NOMO-1 treated with DMSO at 0.1 percent for 48 hours (cell line): ENCODE measurements at regions not wholly inside any gene's neighbourhood (a gene's known extent, or its start where the extent isn't known, plus 50 kb on each side); places are given as distances from the start of the nearest gene placed in this dataset.
"Not testable (repeated sequence)": the region's sequence is repeated elsewhere in the genome, so short reads cannot be mapped to it uniquely, and the experiment has no call there.

ENCODE experiments used
- DNase-seq: peaks from one replicate; lab custom pipeline; 2025; ENCODE audit not compliant: unreplicated experiment; lab: John Stamatoyannopoulos, UW

GRCh38 chr13:53266757-53267156 lies 238.1 kb downstream of the OLFM4 start:
- no peak for DNase-seq

DNA sequence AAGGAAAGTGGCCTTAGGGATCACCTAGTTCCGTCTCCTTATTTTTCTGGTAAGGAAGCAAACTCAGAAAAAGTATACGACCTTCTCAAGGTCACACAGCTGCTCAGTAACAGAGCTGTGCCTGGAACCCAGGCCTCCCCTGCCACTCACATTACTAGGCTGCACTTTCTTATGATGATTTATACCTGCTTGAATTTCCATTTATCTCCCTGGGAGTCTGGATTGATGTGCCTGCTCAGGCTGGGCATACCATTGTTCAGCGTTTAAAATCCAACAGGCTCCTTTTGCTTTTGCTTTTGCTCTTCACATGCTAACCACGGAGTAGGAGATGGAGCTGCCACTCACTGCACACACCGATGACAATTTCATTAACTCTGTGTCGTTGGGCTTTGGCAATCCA lies 241.0 kb downstream of the OLFM4 start:
- no peak for DNase-seq

DNA sequence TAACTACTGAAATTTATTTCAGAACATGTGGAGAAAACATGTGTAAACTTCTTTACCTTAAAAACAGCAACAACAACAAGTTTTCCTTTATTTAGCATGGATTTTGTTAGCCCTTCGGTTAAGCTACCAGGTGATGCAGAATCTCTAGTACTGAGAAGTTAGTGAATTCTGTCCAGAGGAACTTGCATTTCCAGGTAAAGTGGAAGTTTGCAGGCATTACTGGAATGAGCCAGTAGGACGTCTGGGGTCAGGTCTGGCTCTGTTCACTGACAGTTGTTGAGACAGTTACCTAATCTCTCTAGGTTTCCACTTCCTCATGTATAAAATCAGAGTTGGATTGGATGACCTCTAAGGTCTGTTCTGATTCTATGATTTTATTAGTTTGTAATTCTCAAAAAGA lies 244.3 kb downstream of the OLFM4 start:
- no peak for DNase-seq

DNA sequence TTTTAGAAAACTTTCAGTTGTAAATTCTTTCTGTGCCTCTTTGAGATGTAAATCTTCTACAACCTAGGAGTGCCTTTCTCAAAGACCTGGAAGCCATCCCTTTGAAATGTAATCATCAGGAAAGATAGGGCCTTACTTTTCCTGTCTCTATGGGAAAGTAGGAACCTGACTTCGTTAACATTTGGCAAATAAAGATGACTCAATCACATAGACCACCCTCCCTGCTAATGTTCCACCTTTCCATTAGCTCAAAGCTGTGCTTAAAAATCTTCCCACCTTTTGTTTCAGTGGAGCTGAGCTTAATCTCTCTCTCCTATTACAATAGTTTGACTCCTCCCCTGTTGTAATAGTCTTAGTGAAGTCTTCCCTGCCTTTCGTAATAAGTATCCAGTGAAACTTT lies 247.7 kb downstream of the OLFM4 start:
- no peak for DNase-seq

- DNase-seq, result no peak
Observed at GRCh38 chr13:53281677-53282076, 253.1 kb downstream of the OLFM4 start.

- no peak for DNase-seq
Observed at GRCh38 chr13:53285896-53286430, 257.4 kb downstream of the OLFM4 start.

DNA sequence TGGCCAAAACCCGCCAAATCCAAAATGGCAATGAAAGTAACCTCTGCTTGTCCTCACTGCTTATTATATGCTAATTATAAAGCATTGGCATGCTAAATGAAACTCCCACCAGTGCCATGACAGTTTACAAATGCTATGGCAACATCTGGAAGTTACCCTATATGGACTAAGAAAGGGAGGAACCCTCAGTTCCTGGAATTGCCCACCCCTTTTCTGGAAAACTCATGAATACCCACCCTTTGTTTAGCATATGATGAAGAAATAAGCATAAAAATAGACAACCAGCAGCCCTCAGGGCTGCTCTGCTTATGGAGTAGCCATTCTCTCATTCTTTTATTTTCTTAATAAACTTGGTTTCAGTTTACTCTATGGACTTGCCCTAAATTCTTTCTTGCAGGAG lies 269.8 kb downstream of the OLFM4 start:
- DNase-seq, result no peak

DNA sequence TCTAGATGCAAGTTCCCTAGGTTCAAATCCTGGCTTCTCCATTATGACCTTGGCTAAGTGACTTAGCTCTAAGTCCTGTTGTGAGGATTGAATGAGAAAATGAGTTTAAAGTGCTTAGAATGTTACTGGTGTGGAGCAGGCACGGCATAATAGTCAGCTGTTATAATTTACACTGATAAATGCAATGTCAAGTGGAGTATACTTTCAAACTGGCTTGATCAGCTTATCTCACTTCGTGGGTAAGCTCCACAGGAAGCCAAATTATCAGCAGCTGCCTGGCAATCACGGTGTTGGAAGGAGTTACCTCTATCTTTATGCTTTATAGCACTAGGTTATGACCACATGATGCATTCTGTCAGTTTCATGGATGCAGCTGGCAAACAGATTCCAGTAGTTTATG lies 272.8 kb downstream of the OLFM4 start:
- no peak for DNase-seq

- not testable (repeated sequence) for DNase-seq
Observed at GRCh38 chr13:53305419-53305818, 276.8 kb downstream of the OLFM4 start.

DNA sequence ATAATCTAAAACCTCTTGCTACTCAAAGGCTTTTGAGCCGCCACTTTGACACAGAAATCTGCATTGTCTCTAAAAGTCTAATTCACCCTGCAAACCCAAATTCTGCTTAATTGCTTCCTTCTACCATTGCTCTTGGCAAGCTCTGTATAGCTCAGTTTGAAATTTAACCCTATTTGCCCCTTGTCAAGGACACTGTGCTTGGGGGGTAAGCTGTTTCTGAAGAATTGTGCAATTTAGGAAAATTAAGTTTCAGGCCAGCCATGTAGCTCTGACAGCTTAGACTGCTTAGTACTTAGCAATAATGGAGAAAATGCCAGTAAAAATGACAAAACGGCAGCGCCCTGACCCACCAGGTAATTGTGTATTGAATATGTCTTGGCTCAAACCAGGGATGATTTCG lies 282.2 kb downstream of the OLFM4 start:
- DNase-seq, result no peak

DNA sequence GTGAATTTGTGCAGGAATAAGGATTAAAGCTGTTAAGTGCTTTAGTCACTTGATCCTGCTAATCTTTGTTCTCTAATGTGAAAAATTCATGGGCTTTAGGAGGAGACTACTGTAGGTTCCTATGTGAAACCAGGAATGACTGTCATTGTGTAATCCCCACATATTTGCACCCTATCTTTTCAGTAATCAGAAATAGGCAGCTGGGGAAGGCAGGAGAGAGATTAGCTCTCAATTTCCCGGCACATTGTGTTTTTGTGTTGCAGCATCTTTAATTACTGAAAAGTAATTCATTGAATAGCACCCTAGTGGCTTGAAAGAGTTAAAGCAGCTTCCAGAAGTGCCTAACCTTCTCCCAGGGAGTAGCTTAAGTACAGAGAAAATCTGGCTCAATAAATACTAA lies 282.9 kb downstream of the OLFM4 start:
- DNase-seq, result no peak

DNA sequence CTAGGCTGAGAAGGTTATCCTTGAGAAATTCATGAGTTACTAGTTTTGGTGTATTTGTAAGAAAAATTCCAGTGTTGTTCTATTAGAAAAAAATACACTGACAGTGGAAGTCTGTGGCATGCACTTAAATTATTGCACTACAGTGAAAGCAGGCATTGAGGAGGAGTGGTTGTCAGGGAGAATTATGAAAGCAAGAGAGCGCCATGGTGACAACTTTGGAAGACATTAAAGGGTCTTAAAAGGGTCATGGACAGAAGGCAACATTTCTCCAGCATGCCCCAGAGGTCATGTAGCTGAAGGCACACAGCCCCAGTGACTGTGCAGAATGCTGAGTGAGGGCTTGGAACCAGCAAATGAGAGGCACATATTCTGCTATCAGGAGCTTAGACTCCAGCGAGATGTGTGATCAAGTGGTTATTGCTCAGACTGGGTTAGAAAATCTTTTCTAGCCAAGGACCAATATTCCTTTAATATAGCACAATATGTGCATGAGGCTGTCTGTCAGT lies 292.7 kb downstream of the OLFM4 start:
- no peak for DNase-seq

- DNase-seq, result no peak
Observed at GRCh38 chr13:53324656-53325055, 296.0 kb downstream of the OLFM4 start.

DNA sequence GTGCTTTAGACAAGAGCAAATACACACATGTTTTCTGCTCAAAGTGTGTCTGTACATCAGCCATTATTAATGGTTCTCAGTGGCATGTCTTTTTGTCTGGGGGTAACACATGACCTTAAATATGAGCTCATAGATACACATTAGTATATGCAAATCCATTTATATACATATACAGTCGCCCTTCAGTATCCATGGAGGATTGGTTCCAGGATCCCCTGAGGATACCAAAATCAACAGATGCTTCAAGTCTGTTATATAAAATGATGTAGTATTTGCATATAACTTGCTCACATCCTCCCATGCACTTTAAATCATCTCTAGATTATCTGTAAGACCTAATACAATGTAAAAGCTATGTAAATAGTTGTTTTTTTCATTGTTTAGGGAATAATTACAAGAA lies 298.1 kb downstream of the OLFM4 start:
- no peak for DNase-seq

DNA sequence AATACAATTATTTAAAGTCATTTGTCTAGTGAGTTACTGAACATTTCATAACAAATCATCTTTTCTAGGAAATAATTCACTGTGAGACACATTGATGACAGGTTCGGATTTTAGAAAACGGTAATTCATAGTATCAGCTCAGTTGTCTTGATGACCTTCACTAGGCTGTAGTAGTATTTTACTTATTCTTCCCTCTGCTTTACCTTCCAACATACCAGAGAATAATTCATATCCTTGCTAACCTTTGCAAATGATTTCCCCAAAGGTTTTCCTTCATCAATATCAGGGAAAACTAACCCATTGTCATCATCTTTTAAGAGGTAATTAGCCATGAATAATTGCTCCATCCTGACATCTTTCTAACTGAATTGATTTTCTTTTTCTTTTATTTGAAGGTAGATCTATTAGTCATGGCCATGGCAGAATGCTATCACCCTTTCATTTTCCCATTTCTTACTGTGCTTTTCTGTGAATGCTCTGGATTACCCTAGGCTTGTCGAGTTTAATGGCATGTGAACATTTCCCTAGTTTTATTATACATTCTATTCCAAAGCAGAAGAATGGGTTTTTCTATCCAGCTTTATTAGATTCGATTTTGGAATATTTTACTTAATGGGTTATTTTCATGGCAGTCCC lies 299.2 kb downstream of the OLFM4 start:
- no peak for DNase-seq

GRCh38 chr13:53336441-53337160 lies 308.0 kb downstream of the OLFM4 start:
- DNase-seq, result no peak

DNA sequence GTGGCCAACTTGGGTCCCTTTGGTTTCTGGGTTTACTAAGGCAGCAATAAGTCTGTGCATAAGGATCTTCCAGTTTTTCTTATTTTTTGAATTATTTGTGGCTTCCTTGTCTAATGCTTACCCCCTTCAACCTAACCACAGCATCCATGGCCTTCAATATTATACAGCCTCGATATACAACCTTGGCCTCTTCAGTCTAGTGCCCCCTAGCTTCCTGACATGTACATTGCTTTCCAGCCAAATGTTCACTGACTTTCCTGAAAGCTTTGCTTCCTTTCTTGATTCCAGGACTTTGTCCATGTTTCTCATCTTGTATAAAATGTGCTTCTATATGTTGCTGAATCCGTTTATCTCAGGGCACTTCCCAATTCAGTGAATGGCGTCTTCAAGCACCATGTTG lies 310.1 kb downstream of the OLFM4 start:
- DNase-seq, result no peak

- no peak for DNase-seq
Observed at GRCh38 chr13:53340505-53341143, 312.0 kb downstream of the OLFM4 start.

DNA sequence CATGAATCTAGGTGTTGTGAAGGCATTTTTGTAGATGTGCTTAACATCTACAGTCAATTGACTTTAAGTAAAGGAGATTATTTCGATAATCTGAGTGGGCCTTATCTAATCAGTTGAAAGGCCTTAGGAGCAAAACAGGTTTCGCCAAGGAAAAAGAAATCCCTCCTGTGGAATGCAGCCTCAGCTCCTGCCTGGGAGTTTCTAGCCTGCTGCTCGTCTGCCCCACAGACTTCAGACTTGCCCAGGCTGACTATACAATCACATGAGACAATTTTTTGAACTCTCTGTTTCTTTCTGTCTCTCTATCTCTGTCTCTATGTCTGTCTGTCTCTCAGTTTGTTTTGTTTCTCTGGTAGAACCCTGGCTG lies 312.5 kb downstream of the OLFM4 start:
- no peak for DNase-seq

DNA sequence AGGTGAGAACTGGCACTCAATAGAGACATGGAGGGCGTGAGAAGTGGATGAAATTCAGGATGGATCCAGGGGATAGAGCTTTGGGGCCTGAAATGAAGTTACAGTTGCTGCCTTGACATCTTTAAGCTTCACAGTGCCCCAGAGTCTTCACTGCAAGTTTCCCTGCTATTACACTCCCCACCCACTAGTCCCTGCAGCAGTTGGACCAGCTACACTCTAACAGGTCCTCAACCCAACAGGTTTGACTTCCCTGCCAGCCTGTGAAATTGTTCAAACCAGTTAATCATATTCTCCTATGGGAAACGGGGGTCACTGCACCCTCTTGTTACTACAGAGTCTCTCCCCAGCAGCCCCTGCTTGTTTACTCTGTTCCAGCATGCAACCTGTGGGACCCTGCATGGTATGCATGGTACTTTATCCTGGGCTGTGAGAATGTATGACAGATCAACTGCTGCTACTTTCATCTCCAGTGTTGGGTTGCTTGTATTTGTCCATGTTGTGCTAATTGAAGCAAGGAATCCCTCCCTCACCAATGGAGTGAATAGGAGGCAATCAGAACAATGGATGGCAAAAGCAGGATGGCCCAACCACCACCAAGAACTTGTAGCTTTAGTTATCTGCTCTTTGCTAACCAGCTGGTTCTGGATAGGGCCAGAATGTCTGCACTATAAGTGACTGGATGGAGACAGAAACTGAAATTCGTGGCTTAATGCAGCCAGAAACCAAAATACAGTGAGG lies 314.2 kb downstream of the OLFM4 start:
- DNase-seq, result no peak

- no peak for DNase-seq
Observed at GRCh38 chr13:53343361-53343744, 314.7 kb downstream of the OLFM4 start.
